NCI-H1105 treated with DMSO at 0.1 percent for 48 hours (cell line): ENCODE measurements at regions not wholly inside any gene's neighbourhood (a gene's known extent, or its start where the extent isn't known, plus 50 kb on each side); places are given as distances from the start of the nearest gene placed in this dataset.
"Not testable (repeated sequence)": the region's sequence is repeated elsewhere in the genome, so short reads cannot be mapped to it uniquely, and the experiment has no call there.

Experiments used
- DNase-seq: peaks from one replicate; lab custom pipeline; 2025; lab: John Stamatoyannopoulos, UW

GRCh38 chr1:214861615-214862014 lies 220.9 kb upstream of the KCNK2 start:
- no peak for DNase-seq

GRCh38 chr1:214862421-214862820 lies 220.1 kb upstream of the KCNK2 start:
- no peak for DNase-seq

- DNase-seq: no peak
Measured at GRCh38 chr1:214864896-214865688, 217.4 kb upstream of the KCNK2 start.

GRCh38 chr1:214870426-214870825 lies 212.1 kb upstream of the KCNK2 start:
- not testable (repeated sequence) for DNase-seq

- DNase-seq: no peak
Measured at GRCh38 chr1:214880956-214881355, 201.6 kb upstream of the KCNK2 start.

GRCh38 chr1:214882616-214883015 lies 199.9 kb upstream of the KCNK2 start:
- DNase-seq: no peak

GRCh38 chr1:214895011-214895600 lies 187.4 kb upstream of the KCNK2 start:
- DNase-seq: no peak

- no peak for DNase-seq
Measured at GRCh38 chr1:214896921-214897320, 185.6 kb upstream of the KCNK2 start.

GRCh38 chr1:214897581-214897980 lies 185.0 kb upstream of the KCNK2 start:
- no peak for DNase-seq

- DNase-seq: no peak
Measured at GRCh38 chr1:214898161-214898560, 184.4 kb upstream of the KCNK2 start.

GRCh38 chr1:214898718-214899117 lies 183.8 kb upstream of the KCNK2 start:
- no peak for DNase-seq

- no peak for DNase-seq
Measured at GRCh38 chr1:214899908-214900460, 182.6 kb upstream of the KCNK2 start.

- DNase-seq: no peak
Measured at GRCh38 chr1:214900590-214900989, 181.9 kb upstream of the KCNK2 start.

- DNase-seq: no peak
Measured at GRCh38 chr1:214901718-214902117, 180.8 kb upstream of the KCNK2 start.

- DNase-seq: no peak
Measured at GRCh38 chr1:214902636-214903320, 179.8 kb upstream of the KCNK2 start.

- no peak for DNase-seq
Measured at GRCh38 chr1:214912127-214912526, 170.4 kb upstream of the KCNK2 start.

- no peak for DNase-seq
Measured at GRCh38 chr1:214913966-214914365, 168.6 kb upstream of the KCNK2 start.

GRCh38 chr1:214917081-214917635 lies 165.4 kb upstream of the KCNK2 start:
- DNase-seq: no peak

GRCh38 chr1:214918745-214919144 lies 163.8 kb upstream of the KCNK2 start:
- DNase-seq: no peak

GRCh38 chr1:214920337-214920736 lies 162.2 kb upstream of the KCNK2 start:
- DNase-seq: no peak

- no peak for DNase-seq
Measured at GRCh38 chr1:214923278-214923915, 159.1 kb upstream of the KCNK2 start.

- DNase-seq: no peak
Measured at GRCh38 chr1:214927796-214928195, 154.7 kb upstream of the KCNK2 start.
